T-helper 1 cell (primary cell): ENCODE measurements at regions not wholly inside any gene's neighbourhood (a gene's known extent, or its start where the extent isn't known, plus 50 kb on each side); places are given as distances from the start of the nearest gene placed in this dataset.

Experiments
- DNase-seq, 5 donors: peaks; one replicate each; pipeline ENCODE4 v3.0.0-alpha.2; 2012 to 2020

DNA sequence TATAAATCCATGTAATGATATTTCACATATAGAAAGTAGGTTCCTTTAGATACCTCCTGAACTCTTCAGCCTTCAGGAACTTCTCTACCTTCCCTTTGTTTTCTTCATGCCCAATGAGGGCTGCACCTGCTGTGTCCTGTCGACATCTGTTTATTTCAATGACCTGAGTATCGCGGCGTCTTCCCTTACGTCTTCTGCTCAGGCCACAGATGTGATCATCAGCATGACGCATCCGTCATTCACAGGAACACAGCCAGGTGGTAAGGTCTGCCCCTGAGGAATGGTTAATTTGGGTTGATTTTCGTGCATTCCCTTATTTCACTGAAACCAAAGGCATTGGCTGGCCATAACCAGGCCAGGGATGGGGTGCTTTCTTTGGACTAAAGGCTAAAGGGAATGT, 217.1 kb downstream of the MED10 start:
- no peak for DNase-seq

DNA sequence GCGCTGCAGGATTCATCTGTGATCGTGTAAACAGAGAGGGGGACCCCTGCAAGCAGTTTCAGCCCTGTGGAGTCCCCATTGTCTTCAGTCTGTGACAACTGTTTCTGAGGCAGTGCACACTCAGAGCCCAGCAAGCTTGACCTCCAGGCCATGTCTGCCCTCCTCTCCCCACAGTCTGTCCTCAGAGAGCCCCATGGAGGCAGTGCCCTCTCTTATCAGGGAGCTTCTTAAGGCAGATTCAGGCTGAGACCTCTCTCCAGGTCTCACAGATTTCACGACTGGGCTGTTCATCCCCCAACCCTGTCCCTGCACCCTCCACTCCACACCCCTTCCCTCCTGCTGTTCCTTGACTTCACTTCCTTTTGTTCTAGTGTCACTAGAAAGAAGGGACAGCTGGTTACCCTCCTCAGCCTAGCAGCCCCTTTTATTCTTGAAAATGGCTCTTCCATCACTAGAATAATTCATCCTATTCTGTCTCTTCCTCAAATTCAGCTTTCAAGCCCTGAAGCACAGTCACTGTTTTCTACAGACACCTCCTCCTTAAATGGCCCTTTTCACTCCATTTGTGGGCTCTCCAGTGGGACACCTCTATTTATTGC, 218.4 kb downstream of the MED10 start:
- no peak for DNase-seq

DNA sequence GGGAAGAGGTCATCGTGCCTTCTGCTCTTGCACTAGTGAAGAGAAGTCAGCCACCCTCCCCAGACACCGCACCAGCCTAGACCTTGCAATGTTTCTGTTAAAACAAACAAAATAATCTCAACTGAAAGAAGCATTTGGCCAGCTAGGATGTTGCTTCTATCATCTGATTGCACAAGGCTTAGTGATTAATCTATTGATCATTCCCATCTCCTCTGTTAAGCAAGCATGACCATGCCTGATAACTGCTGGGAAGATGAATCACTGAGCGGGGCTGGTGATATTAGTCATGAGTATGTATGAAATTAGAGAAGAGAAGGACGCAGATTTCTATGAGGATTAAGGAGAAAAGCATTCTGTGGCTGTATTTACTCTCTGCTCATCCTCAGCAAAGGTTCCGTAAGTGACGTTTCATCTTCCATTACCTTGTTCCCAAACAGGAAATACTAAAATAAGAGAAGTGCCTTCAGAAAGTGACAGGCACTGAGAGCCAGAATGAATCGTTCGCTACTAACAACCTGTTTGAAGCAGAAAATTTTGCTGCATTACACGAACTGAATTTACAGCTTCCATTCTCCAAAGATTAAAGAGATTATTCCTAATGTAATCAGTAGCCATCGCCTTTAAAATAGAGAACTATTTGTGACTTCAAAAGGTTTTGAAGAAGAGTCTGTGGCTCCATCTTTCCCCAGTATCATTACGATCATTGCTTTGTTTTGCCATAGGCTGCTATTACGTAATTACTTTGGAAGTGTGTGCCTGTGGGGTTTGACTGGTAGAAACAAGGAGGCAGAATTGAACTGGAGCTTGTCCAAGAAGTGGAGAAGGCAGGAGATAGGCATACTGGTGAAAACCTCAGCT, 219.1 kb downstream of the MED10 start:
- DNase-seq, result no peak

DNA sequence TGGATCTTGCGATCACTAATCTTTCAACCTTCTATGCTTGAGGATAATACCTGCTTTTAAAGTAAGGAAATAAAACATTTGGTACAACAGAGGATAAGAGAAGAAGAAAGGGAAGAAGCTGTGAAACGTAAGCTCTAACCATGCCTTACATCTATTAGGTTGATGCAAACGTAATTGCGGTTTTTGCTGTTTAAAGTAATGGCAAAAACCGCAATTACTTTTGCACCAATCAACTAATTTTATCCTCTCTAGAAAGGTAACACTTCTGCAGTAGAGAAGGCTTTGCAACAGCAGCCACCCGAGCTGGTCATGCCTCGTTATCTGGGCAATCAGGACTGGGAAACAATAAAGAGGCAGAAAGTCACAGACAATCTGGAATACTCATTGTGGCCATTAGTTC, 224.1 kb downstream of the MED10 start:
- DNase-seq, result no peak

DNA sequence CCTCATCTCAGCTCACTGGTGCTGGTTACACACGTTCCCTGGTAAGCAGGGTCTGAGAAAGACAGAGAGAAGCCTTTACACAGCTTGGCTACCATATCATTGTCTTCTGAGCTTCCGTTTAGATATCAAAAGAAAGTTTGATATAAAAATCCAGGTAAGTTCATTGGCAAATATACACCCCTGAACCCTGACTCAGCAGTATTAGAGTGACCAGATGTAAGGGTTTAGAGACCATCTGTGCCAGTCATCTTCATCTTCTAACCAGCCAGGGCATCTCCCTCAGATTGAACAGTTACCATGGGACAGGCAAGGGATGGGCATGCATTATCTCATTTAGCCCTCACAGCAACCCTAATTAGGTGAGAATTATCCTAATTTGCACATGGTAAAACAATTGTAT, 232.1 kb downstream of the MED10 start:
- DNase-seq, result no peak

DNA sequence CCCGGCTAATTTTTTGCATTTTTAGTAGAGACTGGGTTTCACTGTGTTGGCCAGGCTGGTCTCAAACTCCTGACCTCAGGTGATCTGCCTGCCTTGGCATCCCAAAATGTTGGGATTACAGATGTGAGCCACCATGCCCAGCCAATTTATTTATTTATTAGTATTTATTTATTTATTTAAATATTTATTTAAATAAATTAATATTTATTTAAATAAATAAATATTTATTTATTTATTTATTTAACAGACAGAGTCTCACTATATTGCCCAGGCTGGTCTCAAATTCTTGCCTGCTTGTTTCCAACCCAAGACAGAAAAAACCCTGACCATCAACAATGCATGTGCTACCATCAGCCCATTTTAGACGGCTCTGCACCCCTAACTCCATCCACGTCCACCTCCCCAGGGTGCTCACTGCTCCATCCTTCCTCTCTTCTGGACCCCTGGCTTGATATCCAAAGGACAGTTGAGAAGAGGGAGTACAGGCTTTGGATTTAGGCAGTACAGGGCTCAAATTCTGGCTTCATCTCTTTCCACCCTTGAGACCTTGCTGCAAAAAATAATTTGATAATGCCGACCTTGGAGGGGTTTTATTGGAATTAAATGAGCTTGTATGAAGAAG, 232.6 kb downstream of the MED10 start:
- no peak for DNase-seq

DNA sequence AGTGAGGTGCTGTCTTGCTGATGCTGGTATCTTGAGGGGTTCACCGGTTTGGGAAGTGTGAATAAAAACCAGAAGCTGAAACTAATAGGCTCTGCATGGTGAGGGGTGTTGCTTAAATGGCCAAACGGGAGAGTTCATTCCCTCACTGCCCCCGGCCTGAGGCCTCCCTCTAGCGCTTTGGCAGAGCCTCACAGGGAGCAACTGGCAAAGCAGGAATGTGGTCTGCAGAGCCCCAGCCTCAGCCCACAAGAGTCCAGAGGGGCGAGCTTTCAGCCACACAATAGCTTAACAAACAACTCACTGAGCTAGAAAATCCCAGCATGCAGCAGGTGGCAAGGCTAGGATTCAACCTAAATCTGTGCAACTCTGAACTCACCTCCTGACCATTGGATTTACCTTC, 234.8 kb downstream of the MED10 start:
- no peak for DNase-seq

DNA sequence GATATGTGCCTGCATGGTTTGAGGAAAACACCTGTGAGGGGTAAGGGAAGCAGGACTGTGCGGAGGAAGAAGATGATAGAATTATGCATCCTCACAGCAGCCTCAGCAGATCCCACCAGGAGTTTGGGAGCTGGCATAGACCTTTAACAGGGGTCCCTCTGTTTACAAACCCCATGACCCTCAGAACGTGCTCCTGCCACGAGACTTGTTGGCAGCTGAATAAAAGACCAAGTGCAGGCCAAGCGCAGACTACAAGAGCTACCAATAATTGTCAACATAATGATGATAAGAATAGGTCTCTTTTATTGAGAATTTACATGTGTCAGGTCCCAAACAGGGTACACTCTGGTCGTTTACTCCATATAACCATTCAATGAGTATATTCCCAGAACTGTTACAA, 236.0 kb downstream of the MED10 start:
- DNase-seq, result no peak

DNA sequence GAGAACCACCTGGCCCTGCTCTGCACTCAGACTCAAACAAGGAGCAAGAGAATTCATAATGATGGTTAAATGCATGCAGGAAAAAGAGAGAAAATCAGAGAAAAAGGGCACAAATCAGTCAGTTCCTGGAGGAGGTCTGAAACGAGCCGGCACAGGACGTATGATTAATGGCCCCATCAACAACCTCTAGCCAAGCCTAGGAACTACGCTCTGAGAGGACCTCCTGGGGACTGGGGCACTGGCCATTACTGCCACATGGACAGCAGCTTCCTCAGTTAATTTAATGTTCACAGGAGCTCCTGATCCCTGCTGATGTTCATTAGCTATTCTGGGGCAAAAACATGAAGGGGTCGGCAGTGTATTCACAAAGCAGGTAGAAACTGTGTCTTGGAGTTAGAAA, 238.1 kb downstream of the MED10 start:
- no peak for DNase-seq

DNA sequence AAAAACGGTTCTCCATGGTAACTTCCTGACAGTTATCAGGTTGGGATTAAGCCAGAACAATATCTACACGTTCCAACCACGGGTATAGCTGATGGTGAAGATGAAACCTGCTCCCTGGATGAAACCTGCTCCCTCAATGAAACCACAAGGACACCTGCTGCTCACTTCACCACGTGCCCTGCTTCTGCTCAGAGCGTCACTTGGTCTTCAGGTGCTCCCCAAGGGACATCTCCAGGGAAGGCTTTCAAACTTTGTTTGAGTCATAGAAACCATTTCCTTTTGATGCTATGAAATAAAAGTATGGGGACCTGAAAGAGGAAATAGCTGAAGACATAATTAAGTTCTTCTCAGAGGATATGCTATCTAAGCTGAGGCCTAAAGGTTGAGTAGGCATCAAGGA, 242.4 kb downstream of the MED10 start:
- DNase-seq, result no peak

DNA sequence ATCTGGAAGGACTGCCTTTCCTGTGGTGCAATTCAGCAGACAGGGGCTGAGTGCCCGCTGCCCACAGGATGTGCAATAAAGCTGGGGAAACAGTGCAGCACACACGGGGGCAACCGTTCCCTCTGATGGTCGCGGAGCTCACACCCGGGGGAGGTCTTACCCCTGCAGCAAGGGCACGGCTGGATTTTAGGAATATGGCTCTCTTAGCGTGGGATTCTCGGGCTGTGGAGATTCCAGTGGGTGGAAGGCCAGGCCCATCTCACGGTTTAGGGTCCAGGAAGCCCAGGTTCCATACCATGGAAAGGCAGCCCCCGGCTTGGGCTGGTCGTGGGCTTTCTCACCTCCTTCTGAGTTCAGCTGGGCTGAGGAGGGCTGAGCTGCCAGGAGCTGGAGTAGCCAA, 244.1 kb downstream of the MED10 start:
- DNase-seq, result no peak

DNA sequence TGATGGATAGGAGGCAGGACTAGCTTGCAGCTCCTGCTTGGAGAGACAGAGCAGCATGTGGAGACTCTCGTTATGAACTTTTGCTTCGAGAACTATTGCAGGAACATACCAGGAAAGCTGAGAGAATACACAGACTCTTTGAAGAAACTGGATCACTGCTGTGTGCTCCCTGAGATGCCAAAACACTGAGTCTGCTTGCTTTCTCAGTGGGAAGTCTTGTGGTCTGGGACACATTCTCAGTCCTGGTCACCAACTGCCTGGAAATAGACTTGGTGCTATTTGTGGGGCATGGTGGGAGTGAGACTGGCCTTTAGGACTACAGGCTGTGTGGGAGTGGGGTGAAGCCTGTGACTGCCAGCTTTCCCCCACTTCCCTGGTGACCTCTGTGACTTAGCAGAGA, 252.6 kb downstream of the MED10 start:
- no peak for DNase-seq

DNA sequence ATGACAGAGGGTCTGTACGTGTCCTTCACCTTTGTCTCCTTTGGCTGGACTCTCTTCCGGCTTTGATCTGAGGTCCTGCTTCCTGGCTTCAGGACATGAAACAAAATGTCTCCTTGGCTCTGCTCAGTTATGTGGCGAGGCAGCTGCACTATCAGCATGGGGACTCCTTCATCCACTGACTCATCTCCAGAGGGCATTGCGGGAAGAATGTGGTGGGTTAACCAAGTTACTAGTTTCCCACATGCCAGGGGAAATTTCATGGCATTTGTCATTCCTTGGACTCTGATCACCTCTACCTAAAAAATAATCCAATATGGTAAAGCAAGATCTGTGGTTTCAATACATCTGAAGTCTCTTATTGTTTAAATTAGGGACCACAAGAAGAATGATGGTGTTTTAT, 259.7 kb downstream of the MED10 start:
- DNase-seq, result no peak

DNA sequence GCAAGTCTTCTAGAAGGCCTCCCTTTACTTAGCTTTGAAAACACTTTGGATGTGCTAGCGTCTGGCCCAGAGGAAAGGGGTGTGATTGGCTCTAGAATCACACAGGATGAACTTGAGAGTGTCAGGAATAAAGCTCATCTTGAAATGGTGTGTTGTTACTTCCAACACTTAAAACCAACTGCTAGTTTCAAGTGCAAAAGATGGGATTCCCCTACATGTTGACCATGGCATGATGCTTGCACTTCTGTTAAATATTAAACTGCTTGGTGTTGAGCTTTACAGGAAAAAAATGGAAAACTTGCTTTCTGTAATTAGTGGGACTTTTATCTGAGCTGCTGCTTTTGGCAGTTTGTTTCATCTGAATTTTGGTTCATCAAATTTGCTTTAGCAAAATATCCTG, 261.1 kb downstream of the MED10 start:
- DNase-seq, result no peak

DNA sequence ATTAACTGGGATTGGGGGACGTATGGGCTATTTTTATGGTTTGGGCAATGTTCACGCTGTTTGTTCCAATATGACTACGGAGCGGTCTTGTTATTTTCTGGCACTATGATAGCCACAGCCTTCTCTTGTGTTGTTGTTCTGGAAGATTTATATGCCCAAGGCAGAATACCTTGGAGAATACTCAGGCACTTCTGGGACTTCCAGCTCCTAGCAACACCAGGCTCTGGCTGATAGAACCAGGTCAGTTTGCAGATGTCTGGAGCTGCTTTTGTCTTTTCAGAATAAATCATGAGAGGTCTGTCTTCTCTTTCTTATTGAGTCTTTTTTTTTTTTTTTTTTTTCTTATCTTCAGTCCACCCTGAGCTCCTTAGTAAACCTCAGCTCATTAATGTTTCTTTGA, 262.5 kb downstream of the MED10 start:
- no peak for DNase-seq

DNA sequence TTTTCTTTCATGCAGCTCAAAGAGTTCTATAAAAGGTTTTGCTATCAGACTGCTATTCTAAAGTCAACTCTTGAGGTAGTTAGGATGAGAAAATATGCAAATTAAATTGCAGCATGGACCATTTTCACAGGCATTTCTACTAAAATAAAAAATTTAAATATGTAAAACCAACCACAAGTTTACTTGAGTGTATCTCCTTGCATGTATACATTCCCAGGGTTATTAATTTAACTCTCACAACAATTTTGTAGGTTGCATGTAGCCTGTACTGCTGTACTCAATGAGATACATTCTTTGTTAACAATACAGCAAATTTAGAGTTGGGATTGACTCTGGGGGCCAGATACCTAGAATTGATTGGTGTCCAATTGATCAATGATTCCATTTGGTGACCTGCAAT, 265.8 kb downstream of the MED10 start:
- no peak for DNase-seq

DNA sequence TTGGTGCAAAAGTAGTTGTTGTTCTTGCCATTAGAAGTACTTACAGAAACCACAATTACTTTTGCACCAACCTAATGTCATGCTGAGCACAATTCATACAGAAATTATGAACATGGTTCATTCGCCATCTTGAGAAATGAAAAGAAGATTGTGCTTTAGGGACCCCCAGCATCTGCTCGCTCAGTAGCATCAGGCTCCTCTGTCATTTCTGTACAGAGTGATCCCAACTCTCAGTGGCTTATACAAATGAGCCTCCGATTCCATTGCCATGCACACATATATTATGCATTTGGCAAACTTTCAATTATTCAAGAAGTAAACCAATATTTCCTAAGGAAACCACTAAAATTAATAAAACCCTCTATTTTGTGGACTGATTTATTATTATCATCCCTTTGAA, 266.2 kb downstream of the MED10 start:
- DNase-seq, result no peak

DNA sequence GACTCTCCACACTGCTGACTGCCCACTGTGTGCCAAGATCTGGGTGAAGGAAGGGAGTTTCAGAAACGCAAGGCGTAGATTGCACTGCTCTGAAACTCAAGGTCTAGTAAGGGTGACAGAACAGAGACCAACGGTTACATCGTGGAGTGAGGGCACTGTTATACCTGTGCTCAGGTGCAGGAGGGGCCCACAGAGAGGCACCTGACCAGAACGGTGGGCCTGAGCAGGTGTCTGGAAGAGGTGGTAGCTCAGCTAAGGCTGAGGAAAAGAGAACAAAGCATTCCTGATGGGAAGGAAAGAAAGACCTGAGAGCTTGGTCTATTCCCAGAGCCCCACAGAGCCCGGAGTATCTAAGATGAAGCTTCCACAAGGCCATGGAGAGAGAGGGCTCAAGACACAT, 267.2 kb downstream of the MED10 start:
- no peak for DNase-seq

DNA sequence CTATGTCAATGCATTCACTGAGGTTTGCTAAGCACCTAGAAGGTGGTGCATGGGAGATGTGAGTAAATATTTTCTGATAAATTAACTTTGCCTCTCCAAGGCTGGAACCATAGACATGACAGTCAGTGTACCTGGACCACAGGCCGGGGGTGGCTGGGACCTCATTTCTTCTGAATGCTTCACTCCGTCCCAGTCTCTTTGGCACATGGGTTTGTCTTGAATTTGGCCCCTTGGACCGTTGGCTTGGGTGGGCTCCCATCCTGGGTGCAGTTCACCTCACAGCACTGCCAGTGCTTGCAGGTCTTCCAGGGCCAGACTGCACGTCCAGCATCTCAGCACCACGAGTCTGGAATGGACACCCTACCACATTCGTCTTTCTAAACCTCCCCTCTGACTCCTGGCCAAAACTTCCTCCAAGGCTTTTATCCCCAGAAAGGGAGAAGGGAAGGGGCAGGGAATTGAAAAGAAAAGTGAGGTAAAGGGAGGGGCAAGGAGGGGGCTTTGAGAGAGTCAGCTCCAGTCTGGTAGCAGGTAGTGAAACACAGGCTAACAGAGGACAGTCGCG, 267.8 kb downstream of the MED10 start:
- DNase-seq, result no peak

DNA sequence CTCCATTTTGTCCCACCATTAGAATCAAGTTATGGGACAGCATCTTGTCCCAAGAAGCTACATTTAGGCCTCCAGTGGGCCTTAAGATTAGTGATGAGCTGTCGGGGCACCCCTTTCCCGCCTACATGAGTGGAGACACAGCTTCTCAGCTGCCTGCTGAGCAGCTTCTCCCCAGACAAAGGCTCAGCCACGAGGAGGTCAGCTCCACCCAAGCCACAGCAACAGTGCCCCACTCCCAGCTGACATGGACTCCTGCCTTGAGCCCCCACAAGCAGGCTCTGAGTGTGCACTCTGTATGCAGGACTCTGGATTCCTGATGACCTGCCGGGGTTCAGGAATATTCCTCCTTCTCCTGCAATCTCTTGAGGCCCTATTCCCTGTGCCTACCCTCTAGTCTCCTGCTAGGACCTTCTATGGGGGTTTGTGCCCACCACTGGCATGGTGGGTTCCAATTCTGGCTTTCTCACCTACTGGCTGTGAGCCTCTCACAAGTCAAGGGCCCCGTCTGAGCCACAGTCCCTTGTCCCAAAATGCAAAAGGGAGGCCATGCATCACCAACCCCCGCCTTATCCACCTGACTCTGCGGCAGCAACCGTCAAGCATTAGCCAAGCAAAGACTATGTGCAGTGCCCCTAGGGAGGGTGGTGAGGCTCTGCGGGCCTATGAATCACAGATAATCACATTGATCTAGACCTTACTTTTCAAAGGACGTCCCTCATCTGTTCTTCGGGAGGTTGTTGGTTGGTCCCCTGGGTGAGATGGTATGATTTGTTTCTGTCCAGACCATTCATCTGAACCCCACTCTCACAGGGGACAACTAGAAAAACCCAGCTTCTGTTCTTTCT, 269.1 kb downstream of the MED10 start:
- no peak for DNase-seq

DNA sequence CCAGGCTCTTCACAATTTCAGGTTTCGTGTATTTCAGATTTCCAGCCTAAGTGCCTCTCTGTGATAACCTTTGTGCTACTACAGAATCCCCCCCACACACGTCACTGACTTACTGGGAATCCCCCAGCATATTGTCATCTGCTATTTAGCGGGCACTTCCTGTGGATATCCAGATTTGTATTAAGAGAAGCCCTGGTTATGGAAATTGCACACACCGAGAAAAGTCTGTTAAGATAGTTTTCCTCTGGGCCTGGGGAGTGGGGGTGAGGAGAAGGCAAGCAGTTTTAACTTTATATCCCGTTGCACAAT, 269.9 kb downstream of the MED10 start:
- no peak for DNase-seq

DNA sequence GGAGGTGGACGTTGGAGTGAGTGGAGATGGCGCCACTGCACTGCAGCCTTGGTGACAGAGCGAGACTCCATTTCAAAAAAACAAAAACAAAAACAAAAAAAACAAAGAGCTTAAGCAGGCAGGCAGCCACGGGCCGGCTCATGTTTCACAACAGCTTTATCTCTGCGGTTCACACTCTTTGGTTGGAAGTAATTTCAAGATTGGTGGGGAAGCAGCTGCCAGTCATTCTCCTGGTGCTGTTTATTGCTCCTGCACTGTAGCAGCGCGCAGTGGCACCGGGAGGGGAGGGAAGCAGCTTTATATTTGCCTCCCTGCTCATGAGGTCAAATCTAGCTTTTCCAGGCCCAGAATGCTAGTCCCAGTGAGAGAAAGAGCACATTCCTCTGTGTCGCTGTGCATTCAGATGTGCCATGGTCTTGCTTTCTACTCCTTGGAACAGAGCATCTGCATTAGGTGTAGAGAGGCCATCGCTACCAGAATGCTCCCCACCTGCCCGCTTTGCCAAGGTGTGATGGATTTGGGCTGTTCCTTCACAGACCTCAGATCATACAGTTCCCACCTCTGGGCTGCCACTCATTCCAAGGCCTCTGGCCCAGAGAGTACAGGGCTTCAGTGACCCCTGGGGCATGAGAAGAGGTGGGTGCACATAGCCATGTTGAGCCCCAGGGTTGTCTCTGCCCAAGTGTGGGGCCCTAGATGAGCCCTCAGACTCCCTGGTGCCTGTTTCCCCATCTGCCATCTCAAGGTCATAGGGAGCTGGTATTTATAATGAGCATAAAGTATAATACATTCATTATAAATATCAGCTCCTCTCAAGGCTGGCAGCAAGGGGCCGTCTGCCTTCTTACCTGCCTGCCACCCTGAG, 270.4 kb downstream of the MED10 start:
- no peak for DNase-seq
